ENCODE measurements at regions not wholly inside any gene's neighbourhood (a gene's known extent, or its start where the extent isn't known, plus 50 kb on each side); places are given as distances from the start of the nearest gene placed in this dataset.

- TF ChIP-seq YY1 (IDR thresholded peaks at IDR 0.05; ENCODE audit: insufficient read depth, insufficient read length) (no peak), ZNF274 (IDR thresholded peaks at IDR 0.05; ENCODE audit: low read depth, low read length) (no peak), SUZ12 (IDR thresholded peaks at IDR 0.05; ENCODE audit: extremely low read depth, insufficient read depth, insufficient read length) (no peak)
- Histone ChIP-seq H3K4me1 (ENCODE audit: insufficient read depth, insufficient read length) (no peaks in the 10 kb centered on the region), H3K4me3 (ENCODE audit: insufficient read length, low read depth) (no peak overlapping the region), H3K36me3 (ENCODE audit: insufficient read depth, insufficient read length, low read length) (no peaks in the 10 kb centered on the region), H3K27me3 (ENCODE audit: insufficient read depth, insufficient read length) (no peaks in the 10 kb centered on the region), H3K9ac (ENCODE audit: insufficient read length, low read depth) (no peak overlapping the region), H3K9me3 (ENCODE audit: insufficient read depth, low read length) (no peaks in the 10 kb centered on the region)
- DNase-seq (ENCODE audit: low read depth, low spot score): no peak
Observed at GRCh38 chr6:133190912-133191311, 50.2 kb upstream of the EYA4 start.

DNA sequence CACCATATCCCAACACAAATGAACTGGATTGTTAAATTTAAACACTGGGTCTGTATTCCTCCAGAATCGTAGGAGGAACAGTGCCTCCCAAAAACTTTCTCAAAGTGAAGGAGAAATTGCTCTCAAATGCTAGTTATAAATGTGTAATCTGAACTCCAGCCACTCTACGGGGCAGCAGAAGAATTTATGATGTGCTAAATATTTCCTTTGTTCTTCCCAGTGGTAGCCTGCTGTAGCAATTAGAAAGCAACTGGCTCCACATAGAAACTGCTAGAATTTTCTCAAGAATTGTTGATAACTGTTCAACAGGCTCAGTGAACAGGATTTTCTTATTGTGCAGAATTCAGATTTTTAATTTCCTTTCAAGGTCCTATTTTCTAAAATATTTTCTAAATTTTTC is 49.8 kb upstream of the EYA4 start:
- Histone ChIP-seq H3K9ac (ENCODE audit: insufficient read length, low read depth) (no peak overlapping the region), H3K27me3 (ENCODE audit: insufficient read depth, insufficient read length) (no peaks in the 10 kb centered on the region)
- no peak for DNase-seq (ENCODE audit: low read depth, low spot score)

More for the DNA sequence above, 49.8 kb upstream of the EYA4 start:
- H3K36me3 ChIP-seq (ENCODE audit: insufficient read depth, insufficient read length, low read length): no peaks in the 10 kb centered on the region
- H3K4me3 ChIP-seq (ENCODE audit: insufficient read length, low read depth): no peak overlapping the region
- no peaks in the 10 kb centered on the region for H3K9me3 ChIP-seq (ENCODE audit: insufficient read depth, low read length)
- TF ChIP-seq YY1 (IDR thresholded peaks at IDR 0.05; ENCODE audit: insufficient read depth, insufficient read length): no peak
- TF ChIP-seq ZNF274 (IDR thresholded peaks at IDR 0.05; ENCODE audit: low read depth, low read length): no peak
- no peak for TF ChIP-seq SUZ12 (IDR thresholded peaks at IDR 0.05; ENCODE audit: extremely low read depth, insufficient read depth, insufficient read length)
- no peaks in the 10 kb centered on the region for H3K4me1 ChIP-seq (ENCODE audit: insufficient read depth, insufficient read length)

All from NT2/D1 (cell line).